Nucleus accumbens (tissue), 56 donors: ENCODE measurements at regions not wholly inside any gene's neighbourhood (a gene's known extent, or its start where the extent isn't known, plus 50 kb on each side); places are given as distances from the start of the nearest gene placed in this dataset.

ENCODE experiments used
- DNase-seq, 56 donors: peaks; one replicate each; lab custom pipeline; 2025; lab: John Stamatoyannopoulos, UW

GRCh38 chr1:58861506-58861905 is 77.7 kb upstream of the JUN start:
- DNase-seq, result no peak

GRCh38 chr1:58862728-58863385 is 79.0 kb upstream of the JUN start:
- peak in 22 of 56 donors; percentile 3 to 50 (median 22) for DNase-seq

GRCh38 chr1:58864654-58865053 is 80.8 kb upstream of the JUN start:
- no peak for DNase-seq

GRCh38 chr1:58866578-58866977 is 82.7 kb upstream of the JUN start:
- DNase-seq, result no peak

GRCh38 chr1:58869638-58870297 is 85.9 kb upstream of the JUN start:
- DNase-seq, result no peak

- DNase-seq, result no peak
Measured at GRCh38 chr1:58870298-58870676, 86.4 kb upstream of the JUN start.

- no peak for DNase-seq
Measured at GRCh38 chr1:58874342-58874741, 90.5 kb upstream of the JUN start.

- DNase-seq, result peak in 52 of 56 donors; percentile 21 to 83 (median 60)
Measured at GRCh38 chr1:58874757-58875755, 91.2 kb upstream of the JUN start.

GRCh38 chr1:58879464-58879863 is 95.6 kb upstream of the JUN start:
- DNase-seq, result no peak

- DNase-seq, result no peak
Measured at GRCh38 chr1:58880592-58880991, 96.7 kb upstream of the JUN start.

- no peak for DNase-seq
Measured at GRCh38 chr1:58881471-58881994, 97.7 kb upstream of the JUN start.

- DNase-seq, result peak in 1 of 56 donors; percentile 35
Measured at GRCh38 chr1:58882322-58882948, 98.6 kb upstream of the JUN start.

- DNase-seq, result peak in 8 of 56 donors; percentile 10 to 69 (median 26)
Measured at GRCh38 chr1:58883037-58883887, 99.4 kb upstream of the JUN start.

- no peak for DNase-seq
Measured at GRCh38 chr1:58883888-58884482, 100.1 kb upstream of the JUN start.

GRCh38 chr1:58884706-58885661 is 101.1 kb upstream of the JUN start:
- peak in 2 of 56 donors; percentile 14 for DNase-seq

GRCh38 chr1:58885998-58886397 is 102.2 kb upstream of the JUN start:
- peak in 22 of 56 donors; percentile 10 to 67 (median 28) for DNase-seq

- no peak for DNase-seq
Measured at GRCh38 chr1:58886611-58887010, 102.8 kb upstream of the JUN start.

GRCh38 chr1:58887059-58887458 is 103.2 kb upstream of the JUN start:
- no peak for DNase-seq
